Activated CD8-positive, alpha-beta memory T cell treated with anti-CD3 and anti-CD28 coated beads for 36 hours (primary cell): ENCODE measurements at regions not wholly inside any gene's neighbourhood (a gene's known extent, or its start where the extent isn't known, plus 50 kb on each side); places are given as distances from the start of the nearest gene placed in this dataset.

Experiments
- CTCF ChIA-PET: fragments of 350-600 bp; sonication (Branson Sonifier 250); formaldehyde crosslinking; loops from one replicate; lab custom pipeline; 2021; ENCODE audit warnings: antibody characterized with exemption; lab: Charles Lee
- POLR2A ChIA-PET: fragments of 350-600 bp; sonication (Branson Sonifier 250); formaldehyde crosslinking; loops from one replicate; lab custom pipeline; 2021; ENCODE audit warnings: antibody characterized with exemption; lab: Charles Lee

GRCh38 chr11:92411431-92411830 is 186.8 kb downstream of the FAT3 start:
- POLR2A ChIA-PET: no interaction called here

GRCh38 chr11:92413757-92414513 is 189.3 kb downstream of the FAT3 start:
- ChIA-PET POLR2A (no interaction called here), CTCF (no interaction called here)

More at GRCh38 chr11:92411431-92411830, 186.8 kb downstream of the FAT3 start:
- CTCF ChIA-PET: no interaction called here

- CTCF ChIA-PET: no interaction called here
- POLR2A ChIA-PET: no interaction called here
Measured at GRCh38 chr11:92416971-92417725, 192.5 kb downstream of the FAT3 start.

GRCh38 chr11:92423115-92424034 is 198.8 kb downstream of the FAT3 start:
- POLR2A ChIA-PET: no interaction called here
- CTCF ChIA-PET: no interaction called here

- CTCF ChIA-PET: no interaction called here
- POLR2A ChIA-PET: no interaction called here
Measured at GRCh38 chr11:92424281-92424680, 199.7 kb downstream of the FAT3 start.

DNA sequence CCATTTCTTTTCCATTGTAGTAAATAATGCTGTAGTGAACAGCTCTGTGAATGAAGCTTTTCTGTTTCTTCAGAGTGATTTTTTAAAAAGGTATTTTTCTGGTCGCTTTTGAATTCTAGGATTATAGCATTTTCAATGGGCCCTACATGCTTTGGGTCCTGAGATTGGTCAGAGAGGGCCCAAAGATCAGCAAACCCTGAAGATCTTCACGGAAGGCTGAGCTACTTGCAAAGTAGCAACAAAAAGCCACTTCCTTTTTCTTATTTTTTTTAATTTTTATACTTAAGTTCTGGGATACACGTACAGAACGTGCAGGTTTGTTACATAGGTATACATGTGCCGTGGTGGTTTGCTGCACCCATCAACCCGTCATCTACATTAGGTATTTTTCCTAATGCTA is 200.5 kb downstream of the FAT3 start:
- ChIA-PET POLR2A (no interaction called here), CTCF (no interaction called here)

- ChIA-PET CTCF (no interaction called here), POLR2A (no interaction called here)
Measured at GRCh38 chr11:92432515-92432914, 207.9 kb downstream of the FAT3 start.

- POLR2A ChIA-PET: no interaction called here
- CTCF ChIA-PET: no interaction called here
Measured at GRCh38 chr11:92436034-92436920, 211.7 kb downstream of the FAT3 start.

GRCh38 chr11:92439133-92439532 is 214.5 kb downstream of the FAT3 start:
- CTCF ChIA-PET: no interaction called here
- POLR2A ChIA-PET: no interaction called here

- ChIA-PET CTCF (no interaction called here), POLR2A (no interaction called here)
Measured at GRCh38 chr11:92440701-92441442, 216.3 kb downstream of the FAT3 start.

DNA sequence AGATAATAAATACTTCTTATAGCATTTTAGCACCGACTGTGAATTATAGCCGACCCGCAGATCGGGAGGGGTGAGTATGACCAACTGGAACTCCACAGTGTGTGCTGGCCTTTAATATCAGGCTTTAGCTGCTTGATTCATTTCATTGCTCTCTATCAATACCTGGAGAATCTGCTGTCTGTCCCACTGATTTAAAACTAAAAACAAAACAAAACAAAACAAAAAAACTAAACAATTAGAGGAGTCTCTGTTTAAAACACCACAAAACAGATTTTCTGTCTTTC is 216.8 kb downstream of the FAT3 start:
- POLR2A ChIA-PET: no interaction called here
- CTCF ChIA-PET: no interaction called here

DNA sequence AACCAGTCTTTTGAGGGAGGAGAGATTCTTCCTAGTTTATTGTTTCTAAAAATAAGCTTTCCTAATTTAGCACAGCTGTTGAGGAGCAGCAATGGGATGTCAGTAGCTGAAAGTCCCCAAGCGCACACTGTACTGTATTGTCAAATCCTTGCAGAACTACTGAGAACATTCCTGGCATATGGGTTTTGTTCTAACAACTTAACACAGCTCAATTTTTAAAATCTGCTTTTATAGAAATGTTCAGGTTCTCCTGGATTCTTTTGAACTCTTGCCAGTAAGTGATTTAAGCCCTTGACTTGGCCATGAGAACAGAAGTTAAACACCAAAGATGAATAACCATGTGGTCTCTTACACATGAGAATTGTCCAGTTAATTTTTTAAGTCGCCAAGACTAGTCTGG is 218.6 kb downstream of the FAT3 start:
- ChIA-PET CTCF (no interaction called here), POLR2A (no interaction called here)

GRCh38 chr11:92447586-92447985 is 223.0 kb downstream of the FAT3 start:
- POLR2A ChIA-PET: no interaction called here
- CTCF ChIA-PET: no interaction called here

DNA sequence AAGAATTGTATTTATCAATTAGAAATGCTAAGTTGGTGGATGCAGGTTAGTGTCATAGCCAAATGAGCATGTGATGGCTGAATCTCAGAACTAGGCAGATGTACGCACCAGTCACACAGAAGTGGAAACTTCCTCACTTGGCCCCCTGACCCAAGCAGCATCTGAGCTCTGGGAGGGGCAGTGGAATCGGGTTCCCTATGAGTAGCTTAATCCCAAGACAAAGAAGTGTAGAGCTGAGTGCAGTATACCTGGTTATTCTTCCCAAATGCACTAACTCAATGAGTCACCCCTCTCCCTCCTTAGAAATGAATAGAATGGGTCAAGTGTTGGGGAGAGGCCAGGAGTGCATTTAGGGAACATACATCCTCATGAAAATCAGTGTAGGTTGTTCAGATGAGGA is 224.6 kb downstream of the FAT3 start:
- CTCF ChIA-PET: no interaction called here
- POLR2A ChIA-PET: no interaction called here

DNA sequence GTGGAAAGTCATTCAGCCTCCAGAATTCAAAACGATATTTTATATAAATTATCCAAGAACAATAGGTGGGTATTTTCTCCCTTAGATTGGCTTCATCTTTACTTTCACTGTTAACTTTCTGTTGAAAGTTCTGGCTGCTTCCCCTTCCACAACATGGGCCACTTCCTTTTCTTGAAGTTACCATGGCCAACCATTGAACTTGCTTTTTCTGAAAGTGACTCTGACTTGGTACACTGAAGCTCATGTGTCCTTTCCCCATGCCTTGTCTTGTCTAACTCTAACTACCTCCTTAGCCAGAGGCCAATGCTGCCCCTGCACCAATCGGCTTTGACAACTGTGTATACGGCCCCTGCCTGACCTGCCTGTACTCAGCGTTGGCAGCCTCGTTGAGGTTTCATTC is 225.2 kb downstream of the FAT3 start:
- ChIA-PET CTCF (no interaction called here), POLR2A (no interaction called here)

- ChIA-PET POLR2A (no interaction called here), CTCF (no interaction called here)
Measured at GRCh38 chr11:92451063-92451462, 226.4 kb downstream of the FAT3 start.

GRCh38 chr11:92453055-92453454 is 228.4 kb downstream of the FAT3 start:
- ChIA-PET CTCF (no interaction called here), POLR2A (no interaction called here)

GRCh38 chr11:92455210-92455790 is 230.7 kb downstream of the FAT3 start:
- POLR2A ChIA-PET: no interaction called here
- CTCF ChIA-PET: no interaction called here
